Spleen (tissue), 7 donors: ENCODE measurements at regions not wholly inside any gene's neighbourhood (a gene's known extent, or its start where the extent isn't known, plus 50 kb on each side); places are given as distances from the start of the nearest gene placed in this dataset.

Source experiments
- CTCF ChIP-seq, 11 experiments: fragments of 200-600 bp in 7 of 11; fragments of 450-650 bp in 4 of 11; sonication (generic) in 4 of 11; IDR thresholded peaks in 8 of 11; conservative IDR thresholded peaks in 3 of 11; 1 replicate in 7 of 11; 2 replicates in 4 of 11; pipeline versions ENCODE4 v1.4.0 to v1.8.0; 2016 to 2021; ENCODE audit warnings: antibody characterized with exemption in 11 of 11, inconsistent platforms in 4 of 11, mild to moderate bottlenecking in 1 of 11
- POLR2A ChIP-seq, 3 donors: fragments of 450-650 bp; IDR thresholded peaks; one replicate each; pipeline ENCODE4 v1.5.1; 2017; ENCODE audit warnings: antibody characterized with exemption in 3 of 3, mild to moderate bottlenecking in 1 of 3
- POLR2AphosphoS5 ChIP-seq, 3 donors: sonication (generic); formaldehyde crosslinking; IDR thresholded peaks; one replicate each; pipeline ENCODE4 v1.5.1; 2017; ENCODE audit warnings: antibody characterized with exemption in 3 of 3
- donor health status: DM: no; HTN: no; CAD: no; lungs with moderate emphysema.
- donor health status: DM: no; HTN: no; CAD: no.
- donor health status: DM: no; HTN: no; CAD: no.

GRCh38 chr2:234195516-234195915 lies 145.0 kb downstream of the SPP2 start:
- TF ChIP-seq CTCF (IDR thresholded peaks at IDR 0.05 in 8 of 11, conservative IDR thresholded peaks at IDR 0.05 in 3 of 11) (no peak), POLR2A (IDR thresholded peaks at IDR 0.05) (no peak), POLR2AphosphoS5 (IDR thresholded peaks at IDR 0.05) (no peak)
